MM.1S (cell line): ENCODE measurements at regions not wholly inside any gene's neighbourhood (a gene's known extent, or its start where the extent isn't known, plus 50 kb on each side); places are given as distances from the start of the nearest gene placed in this dataset.

Experiments
- DNase-seq: peaks from one replicate; pipeline ENCODE4 v3.0.0-alpha.2; 2015
- H2AFZ ChIP-seq: fragments of 300-600 bp; sonication (generic); 2 replicates; pipeline ENCODE4 v1.6.0; 2016; ENCODE audit warnings: antibody characterized with exemption, low read length
- H3F3A ChIP-seq: fragments of 300-600 bp; sonication (generic); 2 replicates; pipeline ENCODE4 v1.6.1; 2016; ENCODE audit warnings: mild to moderate bottlenecking, antibody characterized with exemption, low read length, moderate library complexity, mixed read lengths; ENCODE audit not compliant: insufficient read depth
- H3K27ac ChIP-seq: fragments of 300-600 bp; sonication (generic); 2 replicates; pipeline ENCODE4 v1.5.1; 2016; ENCODE audit warnings: mild to moderate bottlenecking, low read length
- H3K27me3 ChIP-seq: fragments of 300-600 bp; sonication (generic); replicated peaks from 2 replicates; pipeline ENCODE4 v1.6.0; 2016; ENCODE audit warnings: low read length; ENCODE audit not compliant: insufficient read depth
- H3K36me3 ChIP-seq: fragments of 300-600 bp; sonication (generic); replicated peaks from 2 replicates; pipeline ENCODE4 v1.6.1; 2016; ENCODE audit warnings: mild to moderate bottlenecking, low read length, mixed read lengths; ENCODE audit not compliant: insufficient read depth
- H3K4me1 ChIP-seq: fragments of 300-600 bp; sonication (generic); 2 replicates; pipeline ENCODE4 v1.6.1; 2016; ENCODE audit warnings: low read length, mixed read lengths
- H3K4me2 ChIP-seq: fragments of 300-600 bp; sonication (generic); 2 replicates; pipeline ENCODE4 v1.6.0; 2016; ENCODE audit warnings: low read depth, low read length
- H3K4me3 ChIP-seq: fragments of 300-600 bp; sonication (generic); 2 replicates; pipeline ENCODE4 v1.5.1; 2016; ENCODE audit warnings: low read length, mixed read lengths
- H3K79me2 ChIP-seq: fragments of 300-600 bp; sonication (generic); 2 replicates; pipeline ENCODE4 v1.6.1; 2016; ENCODE audit warnings: mixed run types, low read length, mixed read lengths
- H3K9ac ChIP-seq: fragments of 300-600 bp; sonication (generic); 2 replicates; pipeline ENCODE4 v1.6.1; 2016; ENCODE audit warnings: low read length, mixed read lengths
- H3K9me2 ChIP-seq: fragments of 300-600 bp; sonication (generic); replicated peaks from 2 replicates; pipeline ENCODE4 v1.6.1; 2016; ENCODE audit warnings: mild to moderate bottlenecking, low read length, mixed read lengths; ENCODE audit not compliant: insufficient read depth
- H3K9me3 ChIP-seq: fragments of 300-600 bp; sonication (generic); replicated peaks from 2 replicates; pipeline ENCODE4 v1.6.1; 2016; ENCODE audit warnings: mild to moderate bottlenecking, low read length, mixed read lengths; ENCODE audit not compliant: insufficient read depth
- H4K20me1 ChIP-seq: fragments of 300-600 bp; sonication (generic); 2 replicates; pipeline ENCODE4 v1.6.1; 2016; ENCODE audit warnings: mild to moderate bottlenecking, low read length, moderate library complexity, mixed read lengths; ENCODE audit not compliant: insufficient read depth
- EZH2 ChIP-seq: fragments of 300-600 bp; sonication (generic); optimal IDR thresholded peaks from 2 replicates; pipeline ENCODE3; 2017; ENCODE audit warnings: low read depth, mild to moderate bottlenecking, antibody characterized with exemption, low read length, mixed read lengths
- EZH2phosphoT487 ChIP-seq: fragments of 300-600 bp; sonication (generic); IDR thresholded peaks from 2 replicates; pipeline ENCODE4 v1.6.1; 2018; ENCODE audit warnings: antibody characterized with exemption, low read length
- TF ChIP-seq, protein P1 (sequence below): fragments of 300-600 bp; sonication (generic); IDR thresholded peaks from 2 replicates; pipeline ENCODE4 v1.5.1; 2016; ENCODE audit warnings: antibody characterized with exemption, low read length, mixed read lengths

GRCh38 chr13:74006666-74007065 is 127.5 kb downstream of the KLF12 start:
- Histone ChIP-seq H3K4me2 (no peak overlapping the region), H3K9me2 (no peaks in the 10 kb centered on the region), H3K4me1 (no peaks in the 10 kb centered on the region), H4K20me1 (no peaks in the 10 kb centered on the region), H3K79me2 (peaks cover 6% of the 10 kb centered on the region), H3K4me3 (no peak overlapping the region), H3K27me3 (no peaks in the 10 kb centered on the region), H3K9me3 (no peaks in the 10 kb centered on the region), H3K9ac (no peak overlapping the region), H2AFZ (no peak overlapping the region), H3K36me3 (no peaks in the 10 kb centered on the region), H3K27ac (no peak overlapping the region), H3F3A (no peaks in the 10 kb centered on the region)
- no peak for DNase-seq
- TF ChIP-seq, protein P1, sequence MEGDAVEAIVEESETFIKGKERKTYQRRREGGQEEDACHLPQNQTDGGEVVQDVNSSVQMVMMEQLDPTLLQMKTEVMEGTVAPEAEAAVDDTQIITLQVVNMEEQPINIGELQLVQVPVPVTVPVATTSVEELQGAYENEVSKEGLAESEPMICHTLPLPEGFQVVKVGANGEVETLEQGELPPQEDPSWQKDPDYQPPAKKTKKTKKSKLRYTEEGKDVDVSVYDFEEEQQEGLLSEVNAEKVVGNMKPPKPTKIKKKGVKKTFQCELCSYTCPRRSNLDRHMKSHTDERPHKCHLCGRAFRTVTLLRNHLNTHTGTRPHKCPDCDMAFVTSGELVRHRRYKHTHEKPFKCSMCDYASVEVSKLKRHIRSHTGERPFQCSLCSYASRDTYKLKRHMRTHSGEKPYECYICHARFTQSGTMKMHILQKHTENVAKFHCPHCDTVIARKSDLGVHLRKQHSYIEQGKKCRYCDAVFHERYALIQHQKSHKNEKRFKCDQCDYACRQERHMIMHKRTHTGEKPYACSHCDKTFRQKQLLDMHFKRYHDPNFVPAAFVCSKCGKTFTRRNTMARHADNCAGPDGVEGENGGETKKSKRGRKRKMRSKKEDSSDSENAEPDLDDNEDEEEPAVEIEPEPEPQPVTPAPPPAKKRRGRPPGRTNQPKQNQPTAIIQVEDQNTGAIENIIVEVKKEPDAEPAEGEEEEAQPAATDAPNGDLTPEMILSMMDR, result no peak
- TF ChIP-seq EZH2phosphoT487, result no peak
- no peak for TF ChIP-seq EZH2

DNA sequence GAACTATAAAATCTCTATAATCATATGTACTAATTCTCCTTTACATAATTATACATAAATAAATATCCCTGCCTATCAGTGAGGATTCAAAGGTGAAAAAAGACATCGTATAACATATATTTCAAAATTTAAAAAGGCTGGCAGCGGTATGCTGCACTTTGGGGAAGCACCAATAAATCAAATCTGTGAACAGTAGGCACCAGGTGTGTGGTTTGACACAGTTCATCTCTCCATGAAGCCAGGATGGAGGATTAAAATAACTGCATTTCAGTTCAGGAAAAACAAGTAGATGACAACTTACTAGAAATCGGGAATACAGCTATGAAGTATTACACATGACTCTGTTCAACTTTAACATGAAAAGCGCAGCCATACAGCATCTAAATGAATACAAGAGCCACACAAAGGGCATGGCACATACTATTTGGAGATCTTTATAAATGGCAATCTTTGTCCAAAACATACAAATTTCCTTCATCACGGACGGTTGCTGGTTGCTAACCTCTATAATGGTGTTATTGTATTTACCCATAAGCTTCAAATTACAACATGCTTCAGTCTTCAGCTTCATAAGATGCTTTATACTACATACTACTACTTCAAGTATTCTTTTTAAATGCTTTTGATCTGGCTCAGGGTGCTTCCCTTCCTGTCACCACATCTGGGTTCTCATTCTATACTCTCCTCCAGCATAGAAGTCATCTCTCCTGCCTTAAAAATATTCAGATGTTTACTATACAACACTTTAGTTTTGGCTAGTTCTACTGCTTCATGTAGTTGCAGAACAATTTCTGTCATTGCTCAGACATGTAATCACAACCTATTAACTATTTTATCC is 128.7 kb downstream of the KLF12 start:
- Histone ChIP-seq H2AFZ (no peak overlapping the region), H3K9ac (no peak overlapping the region), H3K9me2 (no peaks in the 10 kb centered on the region), H3K4me3 (no peak overlapping the region), H3F3A (no peaks in the 10 kb centered on the region), H3K9me3 (no peaks in the 10 kb centered on the region), H3K36me3 (no peaks in the 10 kb centered on the region), H3K79me2 (peaks cover 5% of the 10 kb centered on the region), H3K4me1 (no peaks in the 10 kb centered on the region), H3K27ac (no peak overlapping the region), H3K27me3 (no peaks in the 10 kb centered on the region), H4K20me1 (no peaks in the 10 kb centered on the region), H3K4me2 (no peak overlapping the region)
- no peak for DNase-seq
- TF ChIP-seq, protein P1, result no peak
- TF ChIP-seq EZH2phosphoT487, result no peak
- no peak for TF ChIP-seq EZH2

GRCh38 chr13:74004109-74004508 is 130.1 kb downstream of the KLF12 start:
- Histone ChIP-seq H3F3A (no peaks in the 10 kb centered on the region), H4K20me1 (no peaks in the 10 kb centered on the region), H3K27ac (no peak overlapping the region), H3K9me3 (no peaks in the 10 kb centered on the region), H3K4me2 (no peak overlapping the region), H3K27me3 (no peaks in the 10 kb centered on the region), H3K9me2 (no peaks in the 10 kb centered on the region), H2AFZ (no peak overlapping the region), H3K36me3 (no peaks in the 10 kb centered on the region), H3K79me2 (no peaks in the 10 kb centered on the region; the same call in 1 of the 2 replicates), H3K9ac (no peak overlapping the region), H3K4me3 (no peak overlapping the region), H3K4me1 (0 out of 2 replicates have a peak, but pooled peaks cover 2% of the 10 kb centered on the region)
- no peak for DNase-seq
- TF ChIP-seq EZH2 (no peak), EZH2phosphoT487 (no peak)
- TF ChIP-seq, protein P1, result no peak
